Heart left ventricle (tissue), 13 donors: ENCODE measurements at regions not wholly inside any gene's neighbourhood (a gene's known extent, or its start where the extent isn't known, plus 50 kb on each side); places are given as distances from the start of the nearest gene placed in this dataset.

Source experiments
- CTCF ChIP-seq, 12 donors: fragments of 200-600 bp; sonication (generic) in 4 of 12; IDR thresholded peaks; one replicate each; pipeline versions ENCODE4 v1.5.0 to v1.8.0; 2018 to 2022; ENCODE audit warnings: antibody characterized with exemption in 12 of 12, mild to moderate bottlenecking in 5 of 12
- POLR2A ChIP-seq, 2 donors: fragments of 450-650 bp; IDR thresholded peaks; one replicate each; pipeline ENCODE4 v1.6.1; 2017; ENCODE audit warnings: antibody characterized with exemption in 2 of 2, mild to moderate bottlenecking in 2 of 2, moderate library complexity in 2 of 2
- donor health status: ischemic (EF 13 %, LVEDD 7.1; RV severe dilation, severe dysfunction).
- donor health status: DM: no; HTN: yes; CAD: no.
- donor health status: DM: no; HTN: no; CAD: no.
- donor health status: ischemic (EF 25% LVEDD 6.9; RV normal size, moderate dysfunction).
- donor health status: ischemic (EF 25% LVEDD 5.7; RV mildly dilated, moderate dysfunction).
- donor health status: ischemic (EF 35%, LVEDD 5.7; RV mildly dilated, moderate dysfunction).
- donor health status: nonischemic (EF 11% LVEDD 7.7; RV severe dilation, severe dysfunction).
- donor health status: DM: yes; HTN: yes; CAD: no.
- donor health status: PGD.
- donor health status: ischemic (EF 29% LVEDD 5.4; RV normal size, mild dysfunction).
- donor health status: nonischemic (EF 23%, LVEDD 6.1; RV moderate dilation, normal function).

- TF ChIP-seq POLR2A (IDR thresholded peaks at IDR 0.05) = no peak
- TF ChIP-seq CTCF (IDR thresholded peaks at IDR 0.05) = no peak
Observed at GRCh38 chr7:24221500-24221899, 62.5 kb upstream of the NPY start.
